H9 (cell line): ENCODE measurements at regions not wholly inside any gene's neighbourhood (a gene's known extent, or its start where the extent isn't known, plus 50 kb on each side); places are given as distances from the start of the nearest gene placed in this dataset.

Source experiments
- DNase-seq: peaks from one replicate; pipeline ENCODE4 v3.0.0-alpha.2; 2017
- H2AFZ ChIP-seq: one replicate; pipeline ENCODE4 v1.6.1; 2013; ENCODE audit warnings: mild to moderate bottlenecking, low read length, control low read depth, moderate library complexity
- H2AK5ac ChIP-seq: 2 replicates; pipeline ENCODE4 v1.6.1; 2013; ENCODE audit warnings: low read length, control low read depth, mixed read lengths; ENCODE audit not compliant: insufficient read length
- H2BK120ac ChIP-seq: one replicate; pipeline ENCODE4 v1.6.1; 2013; ENCODE audit warnings: low read depth, mild to moderate bottlenecking, low read length, control low read depth, inconsistent platforms; ENCODE audit not compliant: poor library complexity, severe bottlenecking
- H2BK12ac ChIP-seq: 2 replicates; pipeline ENCODE4 v1.6.1; 2013; ENCODE audit warnings: low read length, control low read depth, mixed read lengths, low read depth; ENCODE audit not compliant: insufficient read length
- H2BK15ac ChIP-seq: 2 replicates; pipeline ENCODE4 v1.6.1; 2013; ENCODE audit warnings: low read depth, low read length, control low read depth
- H2BK20ac ChIP-seq: one replicate; pipeline ENCODE4 v1.6.1; 2013; ENCODE audit warnings: low read depth, mild to moderate bottlenecking, low read length, control low read depth, inconsistent platforms; ENCODE audit not compliant: poor library complexity, severe bottlenecking
- H2BK5ac ChIP-seq: 2 replicates; pipeline ENCODE4 v1.6.1; 2013; ENCODE audit warnings: low read length, control low read depth, mixed read lengths; ENCODE audit not compliant: insufficient read length
- H3K14ac ChIP-seq: 2 replicates; pipeline ENCODE4 v1.6.1; 2013; ENCODE audit warnings: low read length, control low read depth; ENCODE audit not compliant: insufficient read depth
- H3K18ac ChIP-seq: 2 replicates; pipeline ENCODE4 v1.6.1; 2013; ENCODE audit warnings: low read depth, mild to moderate bottlenecking, mixed read lengths, low read length, control low read depth; ENCODE audit not compliant: insufficient read length
- H3K23ac ChIP-seq: 2 replicates; pipeline ENCODE4 v1.6.1; 2013; ENCODE audit warnings: low read length, control low read depth, mixed read lengths, low read depth; ENCODE audit not compliant: insufficient read length
- H3K23me2 ChIP-seq: 2 replicates; pipeline ENCODE4 v1.6.1; 2013; ENCODE audit warnings: low read depth, mild to moderate bottlenecking, mixed read lengths, low read length, control low read depth; ENCODE audit not compliant: insufficient read length, poor library complexity, severe bottlenecking
- H3K27ac ChIP-seq: 2 replicates; pipeline ENCODE4 v1.5.1; 2013; ENCODE audit warnings: low read length, control low read depth, mixed read lengths, low read depth; ENCODE audit not compliant: insufficient read length
- H3K27me3 ChIP-seq: 2 replicates; pipeline ENCODE4 v1.6.1; 2013; ENCODE audit warnings: low read length, control low read depth, inconsistent platforms; ENCODE audit not compliant: insufficient read depth
- H3K4ac ChIP-seq: 2 replicates; pipeline ENCODE4 v1.6.1; 2013; ENCODE audit warnings: low read depth, mild to moderate bottlenecking, control low read depth, inconsistent platforms, low read length, moderate library complexity
- H3K4me1 ChIP-seq: 2 replicates; pipeline ENCODE4 v1.6.1; 2013; ENCODE audit warnings: low read length, control low read depth, inconsistent platforms; ENCODE audit not compliant: insufficient read depth
- H3K4me2 ChIP-seq: 2 replicates; pipeline ENCODE4 v1.6.1; 2013; ENCODE audit warnings: low read length, control low read depth, mixed read lengths; ENCODE audit not compliant: insufficient read length, insufficient read depth
- H3K56ac ChIP-seq: 2 replicates; pipeline ENCODE4 v1.6.1; 2013; ENCODE audit warnings: low read depth, mild to moderate bottlenecking, mixed read lengths, low read length, control low read depth; ENCODE audit not compliant: insufficient read length
- H3K79me1 ChIP-seq: 2 replicates; pipeline ENCODE4 v1.6.1; 2013; ENCODE audit warnings: low read depth, mild to moderate bottlenecking, moderate library complexity, low read length, control low read depth, inconsistent platforms; ENCODE audit not compliant: insufficient read depth, poor library complexity, severe bottlenecking
- H3K79me2 ChIP-seq: 2 replicates; pipeline ENCODE4 v1.6.1; 2013; ENCODE audit warnings: low read length, control low read depth, inconsistent platforms; ENCODE audit not compliant: insufficient read depth
- H3K9ac ChIP-seq: 2 replicates; pipeline ENCODE4 v1.6.1; 2013; ENCODE audit warnings: low read length, control low read depth, mixed read lengths; ENCODE audit not compliant: insufficient read length; ENCODE audit errors: extremely low read depth
- H3K9me3 ChIP-seq: one replicate; pipeline ENCODE4 v1.6.1; 2013; ENCODE audit warnings: low read depth, low read length, inconsistent platforms; ENCODE audit not compliant: control insufficient read depth
- H3T11ph ChIP-seq: one replicate; pipeline ENCODE4 v1.6.1; 2013; ENCODE audit warnings: mild to moderate bottlenecking, low read length, control low read depth, inconsistent platforms
- H4K20me1 ChIP-seq: one replicate; pipeline ENCODE4 v1.6.1; 2013; ENCODE audit not compliant: control insufficient read depth, insufficient read length, insufficient read depth
- H4K5ac ChIP-seq: 2 replicates; pipeline ENCODE4 v1.6.1; 2013; ENCODE audit warnings: low read depth, mild to moderate bottlenecking, mixed read lengths, low read length, control low read depth; ENCODE audit not compliant: insufficient read length
- H4K8ac ChIP-seq: replicated peaks from 2 replicates; pipeline ENCODE4 v1.6.1; 2013; ENCODE audit warnings: low read length, control low read depth, mixed read lengths, low read depth; ENCODE audit not compliant: insufficient read length
- H4K91ac ChIP-seq: 2 replicates; pipeline ENCODE4 v1.6.1; 2013; ENCODE audit warnings: low read depth, mild to moderate bottlenecking, moderate library complexity, mixed read lengths, low read length, control low read depth; ENCODE audit not compliant: insufficient read length
- H3K27ac Mint-ChIP-seq, 3 experiments: 2 replicates in 2 of 3; 3 replicates in 1 of 3; pipeline ENCODE4 v1.8.0; 2020 to 2021; ENCODE audit warnings: mixed read lengths in 3 of 3, mild to moderate bottlenecking in 1 of 3, moderate library complexity in 1 of 3
- H3K27me3 Mint-ChIP-seq: 2 replicates; pipeline ENCODE4 v1.8.0; 2021; ENCODE audit warnings: low read depth, mild to moderate bottlenecking, moderate library complexity, mixed read lengths
- H3K36me3 Mint-ChIP-seq, 3 experiments: 2 replicates in 2 of 3; 3 replicates in 1 of 3; pipeline ENCODE4 v1.8.0; 2020 to 2021; ENCODE audit warnings: low read depth in 3 of 3, mixed read lengths in 3 of 3; ENCODE audit not compliant: insufficient read depth in 1 of 3
- H3K4me1 Mint-ChIP-seq, 2 experiments: 2 replicates each; pipeline ENCODE4 v1.8.0; 2020; ENCODE audit warnings: mixed read lengths in 2 of 2
- H3K4me3 Mint-ChIP-seq, 2 experiments: 2 replicates in 1 of 2; 3 replicates in 1 of 2; pipeline ENCODE4 v1.8.0; 2020 to 2021; ENCODE audit warnings: mild to moderate bottlenecking in 2 of 2, mixed read lengths in 2 of 2, moderate library complexity in 1 of 2
- H3K9me3 Mint-ChIP-seq, 2 experiments: 2 replicates in 1 of 2; 3 replicates in 1 of 2; pipeline ENCODE4 v1.8.0; 2020; ENCODE audit warnings: mild to moderate bottlenecking in 2 of 2, mixed read lengths in 2 of 2, moderate library complexity in 1 of 2
- CTCF ChIP-seq: fragments of 200-600 bp; sonication (generic); conservative IDR thresholded peaks from 3 replicates; pipeline ENCODE4 v1.8.0; 2021; ENCODE audit warnings: antibody characterized with exemption, mild to moderate bottlenecking
- WGBS: extraction: QIAGEN DNeasy Blood & Tissue Kit; methylation state at CpG from one replicate; pipeline ENCODE4 v1.1.7; 2013; ENCODE audit warnings: missing lambda C conversion rate, low lambda C conversion rate, mixed read lengths; ENCODE audit not compliant: insufficient read length; ENCODE audit errors: extremely low coverage; 5-methylcytosine and 5-hydroxymethylcytosine counted together

- no peaks in the 10 kb centered on the region for H3K79me2 ChIP-seq
- H3K23me2 ChIP-seq = no peaks in the 10 kb centered on the region
- H2BK12ac ChIP-seq = no peak overlapping the region
- no peak overlapping the region for H4K8ac ChIP-seq
- H2BK5ac ChIP-seq = no peak overlapping the region
- no CpG with 5 or more reads among the region's 1 CpG for WGBS
- H2BK20ac ChIP-seq = no peak overlapping the region
- H3T11ph ChIP-seq = no peak overlapping the region
- no peak overlapping the region for H3K9ac ChIP-seq
- Mint-ChIP-seq H3K36me3 (no peaks in the 10 kb centered on the region; a peak in 1 of 7 replicates), H3K27ac (no peak overlapping the region), H3K27me3 (no peaks in the 10 kb centered on the region), H3K4me3 (no peak overlapping the region), H3K9me3 (no peaks in the 10 kb centered on the region), H3K4me1 (no peaks in the 10 kb centered on the region)
- H4K5ac ChIP-seq = no peak overlapping the region
- H2BK15ac ChIP-seq = no peak overlapping the region
- no peaks in the 10 kb centered on the region for H3K79me1 ChIP-seq
- H3K4ac ChIP-seq = no peak overlapping the region
- H3K4me2 ChIP-seq = no peak overlapping the region
- H2AK5ac ChIP-seq = no peak overlapping the region
- no peak for TF ChIP-seq CTCF
- no peaks in the 10 kb centered on the region for H3K4me1 ChIP-seq
- H2BK120ac ChIP-seq = no peak overlapping the region
- no peaks in the 10 kb centered on the region for H3K27me3 ChIP-seq
- H2AFZ ChIP-seq = no peak overlapping the region
- no peak overlapping the region for H4K91ac ChIP-seq
- no peaks in the 10 kb centered on the region for H4K20me1 ChIP-seq
- H3K18ac ChIP-seq = no peak overlapping the region
- DNase-seq = no peak
- H3K23ac ChIP-seq = no peak overlapping the region
- no peak overlapping the region for H3K56ac ChIP-seq
- no peak overlapping the region for H3K27ac ChIP-seq
- no peaks in the 10 kb centered on the region for H3K9me3 ChIP-seq
- no peak overlapping the region for H3K14ac ChIP-seq
Measured at GRCh38 chr4:129602447-129602846, 506.5 kb downstream of the C4orf33 start.
